HG03575 (cell line): ENCODE measurements at regions not wholly inside any gene's neighbourhood (a gene's known extent, or its start where the extent isn't known, plus 50 kb on each side); places are given as distances from the start of the nearest gene placed in this dataset.

ENCODE experiments used
- ATAC-seq: cut with Tn5 transposase; IDR thresholded peaks from one replicate; pipeline ENCODE4 v1.9.1; 2021; ENCODE audit not compliant: unreplicated experiment, insufficient number of reproducible peaks, low FRiP score; ENCODE audit errors: extremely low read depth

- ATAC-seq, result no peak
Measured at GRCh38 chr13:99802416-99802815, 169.2 kb downstream of the ZIC5 start.

GRCh38 chr13:99800951-99801350, 170.6 kb downstream of the ZIC5 start:
- no peak for ATAC-seq

- no peak for ATAC-seq
Measured at GRCh38 chr13:99800011-99800410, 171.6 kb downstream of the ZIC5 start.

- no peak for ATAC-seq
Measured at GRCh38 chr13:99798756-99799155, 172.8 kb downstream of the ZIC5 start.

GRCh38 chr13:99797691-99798090, 173.9 kb downstream of the ZIC5 start:
- ATAC-seq, result no peak

GRCh38 chr13:99796175-99796819, 175.3 kb downstream of the ZIC5 start:
- ATAC-seq, result no peak

GRCh38 chr13:99792079-99792921, 179.3 kb downstream of the ZIC5 start:
- no peak for ATAC-seq

- ATAC-seq, result no peak
Measured at GRCh38 chr13:99782669-99783068, 188.9 kb downstream of the ZIC5 start.

- no peak for ATAC-seq
Measured at GRCh38 chr13:99778500-99778899, 193.1 kb downstream of the ZIC5 start.

GRCh38 chr13:99777873-99778272, 193.7 kb downstream of the ZIC5 start:
- no peak for ATAC-seq

- ATAC-seq, result no peak
Measured at GRCh38 chr13:99774644-99775043, 196.9 kb downstream of the ZIC5 start.

GRCh38 chr13:99768986-99769385, 202.6 kb downstream of the ZIC5 start:
- no peak for ATAC-seq

GRCh38 chr13:99766641-99767045, 204.9 kb downstream of the ZIC5 start:
- ATAC-seq, result no peak

GRCh38 chr13:99765869-99766268, 205.7 kb downstream of the ZIC5 start:
- no peak for ATAC-seq

- no peak for ATAC-seq
Measured at GRCh38 chr13:99760456-99760855, 211.1 kb downstream of the ZIC5 start.

- no peak for ATAC-seq
Measured at GRCh38 chr13:99759163-99759552, 212.4 kb downstream of the ZIC5 start.

GRCh38 chr13:99758460-99759162, 213.0 kb downstream of the ZIC5 start:
- no peak for ATAC-seq

GRCh38 chr13:99757756-99758459, 213.7 kb downstream of the ZIC5 start:
- ATAC-seq, result no peak

GRCh38 chr13:99756281-99756680, 215.3 kb downstream of the ZIC5 start:
- ATAC-seq, result no peak
